ENCODE measurements at regions not wholly inside any gene's neighbourhood (a gene's known extent, or its start where the extent isn't known, plus 50 kb on each side); places are given as distances from the start of the nearest gene placed in this dataset.

DNA sequence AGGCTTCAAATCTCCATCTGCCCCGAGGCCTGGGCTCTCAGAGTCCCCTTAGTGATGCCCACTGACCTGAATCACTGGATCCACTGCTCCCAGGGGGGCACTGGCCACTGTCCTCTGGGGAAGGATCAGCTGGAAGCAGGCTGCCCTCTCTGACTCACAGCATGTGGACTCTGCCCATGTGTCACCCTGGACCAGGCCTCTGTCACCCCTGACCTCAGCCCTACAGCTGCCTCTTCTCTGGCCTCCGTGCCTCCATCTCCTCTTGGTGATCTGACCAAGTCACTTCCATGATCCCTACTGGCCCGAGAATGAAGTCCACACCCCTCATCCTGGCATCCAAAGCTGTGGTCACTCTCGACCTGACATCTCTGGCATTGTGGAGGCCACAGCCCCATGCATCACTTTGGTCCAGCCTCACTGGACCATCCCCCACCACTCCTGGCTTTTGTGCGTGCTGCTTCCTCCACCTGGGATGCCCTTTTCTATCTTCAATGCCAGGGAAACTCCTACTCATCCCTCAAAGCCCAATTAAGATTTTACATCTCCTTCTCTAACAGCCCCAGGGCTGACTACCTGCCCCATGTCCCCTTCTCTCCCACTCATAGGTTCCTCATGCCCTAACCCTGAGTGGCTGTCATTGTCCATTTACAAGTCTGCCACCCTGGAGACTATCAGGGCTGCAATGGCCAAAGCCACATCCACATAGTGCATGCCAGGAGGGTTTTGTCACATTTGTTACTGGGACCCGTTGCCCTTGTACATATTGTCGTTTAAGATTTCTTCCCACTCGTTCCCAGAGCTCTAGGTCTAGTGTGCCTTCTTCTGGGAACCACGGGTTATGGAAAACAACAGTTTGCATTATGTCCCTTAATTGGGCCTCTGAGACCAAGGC lies 685.0 kb downstream of the MATN1 start:
- DNase-seq (no peak), ATAC-seq (peak; percentile 26)
- intact Hi-C loops (cut with DNase I, micrococcal nuclease): no loop called here
- TF ChIP-seq, protein P1, sequence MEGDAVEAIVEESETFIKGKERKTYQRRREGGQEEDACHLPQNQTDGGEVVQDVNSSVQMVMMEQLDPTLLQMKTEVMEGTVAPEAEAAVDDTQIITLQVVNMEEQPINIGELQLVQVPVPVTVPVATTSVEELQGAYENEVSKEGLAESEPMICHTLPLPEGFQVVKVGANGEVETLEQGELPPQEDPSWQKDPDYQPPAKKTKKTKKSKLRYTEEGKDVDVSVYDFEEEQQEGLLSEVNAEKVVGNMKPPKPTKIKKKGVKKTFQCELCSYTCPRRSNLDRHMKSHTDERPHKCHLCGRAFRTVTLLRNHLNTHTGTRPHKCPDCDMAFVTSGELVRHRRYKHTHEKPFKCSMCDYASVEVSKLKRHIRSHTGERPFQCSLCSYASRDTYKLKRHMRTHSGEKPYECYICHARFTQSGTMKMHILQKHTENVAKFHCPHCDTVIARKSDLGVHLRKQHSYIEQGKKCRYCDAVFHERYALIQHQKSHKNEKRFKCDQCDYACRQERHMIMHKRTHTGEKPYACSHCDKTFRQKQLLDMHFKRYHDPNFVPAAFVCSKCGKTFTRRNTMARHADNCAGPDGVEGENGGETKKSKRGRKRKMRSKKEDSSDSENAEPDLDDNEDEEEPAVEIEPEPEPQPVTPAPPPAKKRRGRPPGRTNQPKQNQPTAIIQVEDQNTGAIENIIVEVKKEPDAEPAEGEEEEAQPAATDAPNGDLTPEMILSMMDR (IDR thresholded peaks at IDR 0.05): no peak
- Histone ChIP-seq H3K4me1 (ENCODE audit: low read depth) (peaks cover 5% of the 10 kb centered on the region), H3K4me3 (no peak overlapping the region), H3K36me3 (ENCODE audit: low read depth) (no peaks in the 10 kb centered on the region), H3K9me3 (no peaks in the 10 kb centered on the region)

DNA sequence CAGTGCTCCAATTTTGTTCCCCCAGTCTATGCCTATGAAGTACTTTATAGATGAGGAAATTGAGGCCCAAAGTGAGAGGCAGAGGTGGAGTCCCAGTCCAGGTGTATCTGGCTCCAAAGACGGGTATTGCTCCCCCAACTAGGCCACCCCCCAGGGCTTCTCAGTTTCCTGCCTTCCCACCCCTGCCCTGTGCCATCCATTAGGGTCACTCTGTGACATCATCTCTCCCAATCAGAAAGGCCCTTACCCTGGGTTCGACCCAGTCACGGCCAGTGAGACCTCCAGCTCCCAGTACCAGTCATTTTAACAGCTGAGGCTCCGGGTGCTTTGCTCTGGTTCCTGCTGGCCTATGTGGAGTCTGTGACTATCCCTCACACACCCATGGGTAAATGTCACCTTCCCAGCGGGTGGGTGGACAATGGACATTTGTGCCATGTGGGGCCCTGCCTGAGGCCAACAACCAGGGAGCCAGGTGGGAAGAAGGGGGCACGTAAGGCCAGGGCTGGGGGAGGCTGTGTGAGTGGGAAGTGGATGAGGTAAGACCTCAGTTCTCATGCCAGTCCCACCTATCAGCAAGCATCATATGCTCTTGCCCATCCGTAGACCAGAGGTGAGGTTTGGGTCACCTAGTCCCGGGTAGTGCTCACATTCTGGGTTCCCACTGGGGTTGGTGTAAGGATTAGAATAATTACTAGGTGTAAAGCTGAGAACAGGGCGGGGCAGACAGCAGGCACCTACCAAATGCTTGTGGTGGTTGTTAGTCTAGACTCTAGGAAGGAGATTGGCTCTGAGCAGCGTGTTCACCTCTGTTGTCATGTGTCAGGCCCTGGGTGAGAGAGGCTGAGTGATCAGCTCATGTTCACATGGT lies 685.9 kb downstream of the MATN1 start:
- intact Hi-C loops (cut with DNase I, micrococcal nuclease): no loop called here
- H3K9me3 ChIP-seq: peaks cover 4% of the 10 kb centered on the region
- DNase-seq: no peak
- H3K36me3 ChIP-seq (ENCODE audit: low read depth): no peaks in the 10 kb centered on the region
- peak; percentile 37 for ATAC-seq
- no peak overlapping the region for H3K4me3 ChIP-seq
- TF ChIP-seq, protein P1 (IDR thresholded peaks at IDR 0.05): no peak
- H3K4me1 ChIP-seq (ENCODE audit: low read depth): peaks cover 5% of the 10 kb centered on the region

DNA sequence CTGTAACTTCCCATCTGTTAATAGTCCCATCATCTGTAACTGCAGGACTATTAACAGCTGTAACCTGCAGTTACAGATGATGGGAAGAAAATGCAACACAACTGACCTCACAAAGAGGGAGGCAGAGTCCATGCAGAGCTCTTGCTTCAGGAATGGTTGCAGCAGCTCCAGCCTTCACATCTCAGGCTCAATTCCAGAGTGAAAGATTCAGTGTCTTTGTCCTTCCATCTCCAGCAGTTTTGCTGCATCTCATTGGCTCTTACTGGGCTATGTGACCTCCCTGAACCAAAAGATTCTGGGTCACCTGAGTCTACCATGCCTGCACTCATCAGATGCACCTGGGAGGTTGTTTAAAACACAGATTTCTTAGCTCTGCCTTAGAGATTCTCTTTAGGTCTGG lies 686.7 kb downstream of the MATN1 start:
- Histone ChIP-seq H3K4me3 (no peak overlapping the region), H3K4me1 (ENCODE audit: low read depth) (peaks cover 5% of the 10 kb centered on the region), H3K9me3 (peaks cover 11% of the 10 kb centered on the region), H3K36me3 (ENCODE audit: low read depth) (no peaks in the 10 kb centered on the region)
- TF ChIP-seq, protein P1 (IDR thresholded peaks at IDR 0.05): no peak
- ATAC-seq (no peak), DNase-seq (no peak)
- intact Hi-C loops (cut with DNase I, micrococcal nuclease): no loop called here

DNA sequence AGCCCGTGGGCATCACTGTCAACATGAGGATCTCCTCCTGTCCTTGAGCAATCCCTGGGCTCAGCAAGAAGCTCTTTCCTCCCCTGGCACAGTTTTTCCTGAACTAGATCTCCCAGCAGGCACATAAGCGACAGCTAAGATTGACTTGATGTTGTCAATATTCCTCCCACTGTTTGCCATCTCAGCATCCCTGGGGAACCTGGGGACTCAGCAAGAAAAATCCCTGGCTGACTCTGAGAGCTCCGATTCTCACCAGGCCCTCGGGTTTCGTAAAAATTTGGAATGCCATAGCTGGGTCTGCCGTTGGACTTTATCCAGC lies 687.2 kb downstream of the MATN1 start:
- DNase-seq (no peak), ATAC-seq (no peak)
- no peak overlapping the region for H3K4me3 ChIP-seq
- H3K4me1 ChIP-seq (ENCODE audit: low read depth): peaks cover 5% of the 10 kb centered on the region
- TF ChIP-seq, protein P1 (IDR thresholded peaks at IDR 0.05): no peak
- intact Hi-C loops (cut with DNase I, micrococcal nuclease): no loop called here
- peaks cover 11% of the 10 kb centered on the region for H3K9me3 ChIP-seq
- H3K36me3 ChIP-seq (ENCODE audit: low read depth): no peaks in the 10 kb centered on the region

DNA sequence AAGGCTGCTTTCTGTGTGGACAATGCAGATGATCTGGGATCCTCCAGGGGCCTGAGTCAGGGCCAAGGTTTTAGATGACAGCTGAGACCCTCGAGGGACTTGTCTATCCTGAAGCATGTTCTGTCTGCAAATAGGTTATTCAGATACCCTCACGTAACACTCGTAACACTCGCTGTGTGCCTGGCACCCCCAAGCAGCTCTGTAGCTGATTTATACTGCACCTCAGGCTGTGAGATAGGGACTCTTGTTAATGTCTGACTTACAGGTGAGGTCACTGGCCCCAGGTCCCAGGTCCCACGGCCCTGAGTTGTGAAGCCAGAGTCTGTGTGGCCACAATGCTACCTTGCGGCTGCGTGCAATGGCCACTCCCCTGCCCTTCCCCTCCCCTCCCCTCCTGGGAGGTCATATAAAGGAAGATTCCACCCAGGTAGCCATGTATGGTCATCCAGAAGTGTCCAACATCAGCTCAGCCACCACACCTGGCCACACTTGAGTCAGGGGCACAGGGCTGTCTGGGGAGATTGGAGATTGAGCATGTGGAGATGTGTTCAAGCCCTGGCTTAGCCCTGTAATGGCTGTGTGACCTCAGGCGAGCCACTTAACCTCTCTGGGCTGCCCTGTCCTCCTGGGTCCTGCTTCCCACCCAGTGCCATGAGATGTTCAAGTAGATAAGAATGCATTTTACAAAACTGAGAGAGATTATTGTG lies 687.7 kb downstream of the MATN1 start:
- DNase-seq (no peak), ATAC-seq (no peak)
- intact Hi-C loops (cut with DNase I, micrococcal nuclease): no loop called here
- H3K36me3 ChIP-seq (ENCODE audit: low read depth): no peaks in the 10 kb centered on the region
- H3K9me3 ChIP-seq: peaks cover 11% of the 10 kb centered on the region
- peaks cover 5% of the 10 kb centered on the region for H3K4me1 ChIP-seq (ENCODE audit: low read depth)
- H3K4me3 ChIP-seq: no peak overlapping the region
- TF ChIP-seq, protein P1 (IDR thresholded peaks at IDR 0.05): no peak

All from mucosa of descending colon (tissue), 3 donors.